ENCODE measurements at regions not wholly inside any gene's neighbourhood (a gene's known extent, or its start where the extent isn't known, plus 50 kb on each side); places are given as distances from the start of the nearest gene placed in this dataset.

GRCh38 chr11:71339396-71339881 lies 87.1 kb upstream of the SHANK2 start:
- no peak overlapping the region for H2BK5ac ChIP-seq (ENCODE audit: insufficient read length, low read length)
- H3K27ac ChIP-seq (ENCODE audit: insufficient read length, low read depth, low read length) = no peak overlapping the region
- H3K79me1 ChIP-seq (ENCODE audit: insufficient read depth, low read depth, low read length, poor library complexity, severe bottlenecking) = no peaks in the 10 kb centered on the region
- H2BK20ac ChIP-seq (ENCODE audit: low read depth, low read length, poor library complexity, severe bottlenecking) = no peak overlapping the region
- peaks cover 3% of the 10 kb centered on the region for H4K20me1 ChIP-seq (ENCODE audit: control insufficient read depth, insufficient read depth, insufficient read length)
- no peak overlapping the region for H3K4me2 ChIP-seq (ENCODE audit: insufficient read depth, insufficient read length, low read length)
- H3K9me3 ChIP-seq (ENCODE audit: control insufficient read depth, low read depth, low read length) = no peaks in the 10 kb centered on the region
- no peak overlapping the region for H3K9ac ChIP-seq (ENCODE audit: extremely low read depth, insufficient read length, low read length)
- no peak overlapping the region for H4K8ac ChIP-seq (replicated peaks; ENCODE audit: insufficient read length, low read depth, low read length)
- no peak overlapping the region for H3K23ac ChIP-seq (ENCODE audit: insufficient read length, low read depth, low read length)
- H2BK15ac ChIP-seq (ENCODE audit: low read depth, low read length) = no peak overlapping the region
- DNase-seq = no peak
- H3K27ac Mint-ChIP-seq = no peak overlapping the region
- H2BK120ac ChIP-seq (ENCODE audit: low read depth, low read length, poor library complexity, severe bottlenecking) = no peak overlapping the region
- peaks cover 6 to 11% of the 10 kb centered on the region in 2 experiments; a peak in 4 of 5 replicates for H3K9me3 Mint-ChIP-seq
- no peak overlapping the region for H4K91ac ChIP-seq (ENCODE audit: insufficient read length, low read depth, low read length)
- H3K4me1 Mint-ChIP-seq = peaks cover 10 to 15% of the 10 kb centered on the region in 2 experiments
- no peak overlapping the region for H4K5ac ChIP-seq (ENCODE audit: insufficient read length, low read depth, low read length)
- H2AK5ac ChIP-seq (ENCODE audit: insufficient read length, low read length) = no peak overlapping the region
- H3K27me3 ChIP-seq (ENCODE audit: insufficient read depth, low read length) = no peaks in the 10 kb centered on the region
- no peaks in the 10 kb centered on the region for H3K79me2 ChIP-seq (ENCODE audit: insufficient read depth, low read length)
- no CpG with 5 or more reads among the region's 14 CpGs for WGBS (ENCODE audit: extremely low coverage, insufficient read length, low lambda C conversion rate)
- TF ChIP-seq CTCF (conservative IDR thresholded peaks at IDR 0.05) = no peak
- H3K4me1 ChIP-seq (ENCODE audit: insufficient read depth, low read length) = no peaks in the 10 kb centered on the region
- no peak overlapping the region for H3K4me3 Mint-ChIP-seq
- no peak overlapping the region for H3K4ac ChIP-seq (ENCODE audit: low read depth, low read length)
- H3K14ac ChIP-seq (ENCODE audit: insufficient read depth, low read length) = no peak overlapping the region
- H3K27me3 Mint-ChIP-seq (ENCODE audit: low read depth) = peaks cover 13% of the 10 kb centered on the region
- no peak overlapping the region for H3K56ac ChIP-seq (ENCODE audit: insufficient read length, low read depth, low read length)
- 0 out of 7 replicates have a peak, but pooled peaks cover 0 to 1% (median 0%) of the 10 kb centered on the region in 3 experiments for H3K36me3 Mint-ChIP-seq (ENCODE audit: insufficient read depth in 1 of 3, low read depth in 3 of 3)
- no peak overlapping the region for H3K18ac ChIP-seq (ENCODE audit: insufficient read length, low read depth, low read length)
- H3K23me2 ChIP-seq (ENCODE audit: insufficient read length, low read depth, low read length, poor library complexity, severe bottlenecking) = no peaks in the 10 kb centered on the region
- no peak overlapping the region for H3T11ph ChIP-seq (ENCODE audit: low read length)
- H2BK12ac ChIP-seq (ENCODE audit: insufficient read length, low read depth, low read length) = no peak overlapping the region
- H2AFZ ChIP-seq (ENCODE audit: low read length) = no peak overlapping the region

Data from H9 (cell line).